Neuronal stem cell (in vitro differentiated cells): ENCODE measurements at regions not wholly inside any gene's neighbourhood (a gene's known extent, or its start where the extent isn't known, plus 50 kb on each side); places are given as distances from the start of the nearest gene placed in this dataset.

Source experiments
- DNase-seq: peaks from one replicate; pipeline ENCODE4 v3.0.0-alpha.2; 2013; ENCODE audit warnings: low spot score
- H2AFZ ChIP-seq: one replicate; pipeline ENCODE4 v1.6.1; 2013; ENCODE audit warnings: mild to moderate bottlenecking, low read length, inconsistent platforms
- H2AK5ac ChIP-seq: 2 replicates; pipeline ENCODE4 v1.6.1; 2013; ENCODE audit warnings: low read depth, mild to moderate bottlenecking, inconsistent platforms, low read length, moderate library complexity, mixed read lengths
- H2BK120ac ChIP-seq: 2 replicates; pipeline ENCODE4 v1.6.1; 2013; ENCODE audit warnings: low read depth, mild to moderate bottlenecking, inconsistent platforms, low read length, moderate library complexity, mixed read lengths
- H2BK12ac ChIP-seq: one replicate; pipeline ENCODE4 v1.6.1; 2013; ENCODE audit warnings: low read length, inconsistent platforms
- H2BK15ac ChIP-seq: 2 replicates; pipeline ENCODE4 v1.6.1; 2013; ENCODE audit warnings: mild to moderate bottlenecking, low read length, inconsistent platforms, mixed read lengths
- H2BK5ac ChIP-seq: one replicate; pipeline ENCODE4 v1.6.1; 2013; ENCODE audit warnings: inconsistent platforms, mild to moderate bottlenecking, low read length, moderate library complexity
- H3K14ac ChIP-seq: one replicate; pipeline ENCODE4 v1.6.1; 2013; ENCODE audit warnings: low read length, inconsistent platforms
- H3K18ac ChIP-seq: 2 replicates; pipeline ENCODE4 v1.6.1; 2013; ENCODE audit warnings: low read length, inconsistent platforms
- H3K23ac ChIP-seq: 2 replicates; pipeline ENCODE4 v1.6.1; 2013; ENCODE audit warnings: low read depth, mild to moderate bottlenecking, mixed read lengths, low read length, inconsistent platforms; ENCODE audit not compliant: poor library complexity
- H3K27ac ChIP-seq: replicated peaks from 3 replicates; pipeline ENCODE4 v1.5.1; 2013; ENCODE audit warnings: low read length, inconsistent platforms
- H3K27me3 ChIP-seq, 3 experiments: 2 replicates each; pipeline ENCODE4 v1.6.1; 2013; ENCODE audit warnings: low read length in 3 of 3, mild to moderate bottlenecking in 2 of 3, inconsistent platforms in 1 of 3, low read depth in 1 of 3, mixed read lengths in 1 of 3, moderate library complexity in 1 of 3; ENCODE audit not compliant: control insufficient read depth in 3 of 3, insufficient read depth in 3 of 3
- H3K36me3 ChIP-seq, 2 donors: replicated peaks in 1 of 2; 2 replicates each; pipeline ENCODE4 v1.6.1; 2013; ENCODE audit warnings: low read length in 2 of 2; ENCODE audit not compliant: control insufficient read depth in 2 of 2, insufficient read depth in 2 of 2
- H3K4ac ChIP-seq: 2 replicates; pipeline ENCODE4 v1.6.1; 2013; ENCODE audit warnings: inconsistent platforms, mild to moderate bottlenecking, low read length, moderate library complexity
- H3K4me1 ChIP-seq, 2 donors: 1 replicate in 1 of 2; 2 replicates in 1 of 2; pipeline ENCODE4 v1.6.1; 2013; ENCODE audit warnings: low read length in 2 of 2, low read depth in 1 of 2; ENCODE audit not compliant: control insufficient read depth in 2 of 2, insufficient read depth in 1 of 2
- H3K4me2 ChIP-seq: one replicate; pipeline ENCODE4 v1.6.1; 2013; ENCODE audit warnings: mild to moderate bottlenecking, low read length, inconsistent platforms; ENCODE audit not compliant: insufficient read depth, poor library complexity, severe bottlenecking
- H3K4me3 ChIP-seq, 2 donors: 2 replicates each; pipeline ENCODE4 v1.5.1; 2013; ENCODE audit warnings: low read length in 2 of 2, mild to moderate bottlenecking in 2 of 2, inconsistent platforms in 1 of 2, moderate library complexity in 1 of 2
- H3K79me1 ChIP-seq: one replicate; pipeline ENCODE4 v1.6.1; 2013; ENCODE audit warnings: low read depth, mild to moderate bottlenecking, inconsistent platforms, low read length, moderate library complexity
- H3K9ac ChIP-seq: one replicate; pipeline ENCODE4 v1.6.1; 2013; ENCODE audit warnings: mild to moderate bottlenecking, low read depth, low read length, inconsistent platforms; ENCODE audit not compliant: poor library complexity
- H3K9me3 ChIP-seq, 2 donors: replicated peaks in 1 of 2; 2 replicates each; pipeline versions ENCODE3 to v1.6.1; 2013; ENCODE audit warnings: low read length in 2 of 2, mild to moderate bottlenecking in 2 of 2, inconsistent platforms in 1 of 2, low read depth in 1 of 2, mixed read lengths in 1 of 2, moderate library complexity in 1 of 2; ENCODE audit not compliant: control insufficient read depth in 2 of 2, insufficient read depth in 1 of 2
- H4K8ac ChIP-seq: one replicate; pipeline ENCODE4 v1.6.1; 2013; ENCODE audit warnings: low read depth, mild to moderate bottlenecking, inconsistent platforms, low read length, moderate library complexity
- H4K91ac ChIP-seq: one replicate; pipeline ENCODE4 v1.6.1; 2013; ENCODE audit warnings: low read length, low read depth, mild to moderate bottlenecking, inconsistent platforms; ENCODE audit not compliant: poor library complexity
- WGBS, 2 donors: extraction: QIAGEN DNeasy Blood & Tissue Kit; methylation state at CpG; one replicate each; pipeline ENCODE4 v1.1.7; 2013; ENCODE audit warnings: missing lambda C conversion rate in 2 of 2, mixed read lengths in 1 of 2; ENCODE audit not compliant: insufficient read length in 2 of 2, insufficient replicate concordance in 1 of 2; ENCODE audit errors: extremely low coverage in 2 of 2; 5-methylcytosine and 5-hydroxymethylcytosine counted together

DNA sequence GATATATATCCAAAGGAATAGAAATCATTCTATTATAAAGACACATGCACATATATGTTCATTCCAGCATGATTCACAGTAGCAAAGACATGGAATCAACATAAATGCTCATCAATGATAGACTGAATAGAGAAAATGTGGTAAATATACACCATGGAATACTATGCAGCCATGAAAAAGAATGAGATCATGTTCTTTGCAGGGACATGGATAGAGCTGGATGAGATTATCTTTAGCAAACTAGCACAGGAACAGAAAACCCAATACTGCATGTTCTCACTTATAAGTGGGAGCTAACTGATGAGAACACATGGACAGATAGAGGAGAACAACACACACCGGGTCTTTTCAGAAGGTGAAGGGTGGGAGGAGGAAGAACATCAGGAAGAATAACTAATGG, 1318.6 kb downstream of the PCDH19 start:
- H3K4me3 ChIP-seq, result no peak overlapping the region
- no peak overlapping the region for H3K23ac ChIP-seq
- H3K9ac ChIP-seq, result no peak overlapping the region
- no peaks in the 10 kb centered on the region for H3K9me3 ChIP-seq
- no peaks in the 10 kb centered on the region for H3K4me1 ChIP-seq
- no peak overlapping the region for H3K14ac ChIP-seq
- no peak overlapping the region for H2BK5ac ChIP-seq
- H3K27me3 ChIP-seq, result no peaks in the 10 kb centered on the region
- H3K79me1 ChIP-seq, result no peaks in the 10 kb centered on the region
- H3K36me3 ChIP-seq, result no peaks in the 10 kb centered on the region
- no peak overlapping the region for H2BK12ac ChIP-seq
- H3K27ac ChIP-seq, result no peak overlapping the region
- no peak overlapping the region for H2AFZ ChIP-seq
- H3K18ac ChIP-seq, result no peak overlapping the region
- no CpG with 5 or more reads among the region's 1 CpG for WGBS, 2 donors
- DNase-seq, result no peak
- H3K4me2 ChIP-seq, result no peak overlapping the region
- H3K4ac ChIP-seq, result no peak overlapping the region
- H4K91ac ChIP-seq, result no peak overlapping the region
- no peak overlapping the region for H2AK5ac ChIP-seq
- H2BK120ac ChIP-seq, result no peak overlapping the region
- no peak overlapping the region for H4K8ac ChIP-seq
- no peak overlapping the region for H2BK15ac ChIP-seq

DNA sequence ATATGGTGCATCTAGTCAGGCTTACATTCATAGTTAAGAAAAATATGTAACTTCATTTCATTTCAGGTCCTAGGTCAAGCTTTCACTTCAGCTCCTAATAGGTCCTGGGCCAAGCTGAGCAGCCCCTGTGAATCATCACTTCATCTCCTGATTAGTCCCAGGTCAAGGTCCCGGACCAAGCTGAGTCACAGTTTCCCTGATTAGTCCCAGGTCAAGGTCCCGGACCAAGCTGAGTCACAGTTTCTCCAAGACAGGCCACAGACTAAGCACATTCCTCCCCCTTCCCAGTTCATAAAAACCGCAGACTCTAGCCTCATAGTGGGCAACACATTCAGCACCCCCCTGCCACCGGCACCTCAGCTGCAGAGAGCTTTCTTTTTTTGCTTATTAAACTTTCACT, 1331.8 kb downstream of the PCDH19 start:
- Histone ChIP-seq H2BK5ac (no peak overlapping the region), H3K23ac (no peak overlapping the region), H3K27me3 (no peaks in the 10 kb centered on the region), H2AFZ (no peak overlapping the region), H3K9me3 (no peaks in the 10 kb centered on the region), H3K79me1 (no peaks in the 10 kb centered on the region), H4K8ac (no peak overlapping the region), H3K4me2 (no peak overlapping the region), H2BK15ac (no peak overlapping the region), H3K18ac (no peak overlapping the region), H2AK5ac (no peak overlapping the region), H3K4me3 (no peak overlapping the region), H2BK120ac (no peak overlapping the region), H3K27ac (no peak overlapping the region), H3K36me3 (no peaks in the 10 kb centered on the region), H3K4ac (no peak overlapping the region), H3K4me1 (no peaks in the 10 kb centered on the region), H3K9ac (no peak overlapping the region), H4K91ac (no peak overlapping the region), H2BK12ac (no peak overlapping the region), H3K14ac (no peak overlapping the region)
- no CpG with 5 or more reads among the region's 4 CpGs for WGBS, 2 donors
- no peak for DNase-seq

DNA sequence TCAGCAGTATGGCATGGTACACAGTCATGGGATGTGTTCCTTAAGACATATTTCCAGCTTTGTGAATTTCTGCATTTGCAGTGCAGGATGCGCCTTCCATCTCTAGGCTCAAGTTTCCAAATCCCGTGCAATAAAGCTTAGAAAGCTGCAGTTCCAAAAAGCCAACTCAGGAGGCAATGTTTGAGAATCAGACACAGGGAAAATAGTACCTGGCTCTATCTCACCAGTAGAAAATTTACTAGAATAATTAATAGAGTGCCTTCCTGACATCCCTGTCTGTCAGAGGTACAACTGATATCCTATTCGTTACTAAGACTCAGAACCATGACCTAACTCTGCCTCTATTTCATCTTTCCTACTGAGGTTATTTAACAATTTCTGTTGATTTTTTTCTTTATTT, 1333.0 kb downstream of the PCDH19 start:
- Histone ChIP-seq H3K36me3 (no peaks in the 10 kb centered on the region), H2BK15ac (no peak overlapping the region), H2AFZ (no peak overlapping the region), H3K23ac (no peak overlapping the region), H2BK12ac (no peak overlapping the region), H2BK5ac (no peak overlapping the region), H3K18ac (no peak overlapping the region), H2BK120ac (no peak overlapping the region), H3K4me3 (no peak overlapping the region), H4K91ac (no peak overlapping the region), H2AK5ac (no peak overlapping the region), H3K9me3 (no peaks in the 10 kb centered on the region), H3K9ac (no peak overlapping the region), H3K79me1 (no peaks in the 10 kb centered on the region), H3K27me3 (no peaks in the 10 kb centered on the region), H4K8ac (no peak overlapping the region), H3K27ac (no peak overlapping the region), H3K14ac (no peak overlapping the region), H3K4ac (no peak overlapping the region), H3K4me2 (no peak overlapping the region), H3K4me1 (no peaks in the 10 kb centered on the region)
- DNase-seq, result no peak
- WGBS, 2 donors, result no CpG with 5 or more reads among the region's 3 CpGs

DNA sequence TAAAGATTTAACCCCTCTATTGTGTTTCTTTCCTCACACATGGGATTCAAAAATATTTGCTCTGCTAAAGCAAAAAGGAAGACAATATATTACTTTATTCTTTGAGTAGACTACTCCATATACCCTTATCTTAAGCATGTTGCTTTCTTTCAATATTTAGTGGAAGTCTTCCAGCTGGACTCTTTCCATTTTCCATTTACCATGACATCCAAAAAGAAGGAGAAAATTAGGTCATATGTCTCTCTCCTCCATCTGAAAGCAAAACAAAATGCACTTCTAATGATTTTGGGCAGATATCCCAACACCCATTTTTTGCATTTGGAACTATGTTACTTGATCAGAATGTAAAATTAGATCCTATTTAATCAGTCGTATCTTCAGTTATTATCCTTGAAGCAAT, 1336.5 kb downstream of the PCDH19 start:
- no peaks in the 10 kb centered on the region for H3K36me3 ChIP-seq
- no peak overlapping the region for H3K4me2 ChIP-seq
- H2BK120ac ChIP-seq, result no peak overlapping the region
- no peak overlapping the region for H4K8ac ChIP-seq
- H3K9me3 ChIP-seq, result no peaks in the 10 kb centered on the region
- DNase-seq, result no peak
- no peak overlapping the region for H2AFZ ChIP-seq
- no peak overlapping the region for H2BK15ac ChIP-seq
- no peak overlapping the region for H2BK12ac ChIP-seq
- H3K79me1 ChIP-seq, result no peaks in the 10 kb centered on the region
- H3K27me3 ChIP-seq, result no peaks in the 10 kb centered on the region
- H3K4me3 ChIP-seq, result no peak overlapping the region
- H3K27ac ChIP-seq, result no peak overlapping the region
- H3K4me1 ChIP-seq, result no peaks in the 10 kb centered on the region
- WGBS, 2 donors, result no CpG with 5 or more reads among the region's 1 CpG
- no peak overlapping the region for H3K4ac ChIP-seq
- H2AK5ac ChIP-seq, result no peak overlapping the region
- H3K18ac ChIP-seq, result no peak overlapping the region
- H3K9ac ChIP-seq, result no peak overlapping the region
- H2BK5ac ChIP-seq, result no peak overlapping the region
- H3K23ac ChIP-seq, result no peak overlapping the region
- no peak overlapping the region for H4K91ac ChIP-seq
- H3K14ac ChIP-seq, result no peak overlapping the region
